Right lobe of liver (tissue), 6 donors: ENCODE measurements at regions not wholly inside any gene's neighbourhood (a gene's known extent, or its start where the extent isn't known, plus 50 kb on each side); places are given as distances from the start of the nearest gene placed in this dataset.
"Not testable (repeated sequence)": the region's sequence is repeated elsewhere in the genome, so short reads cannot be mapped to it uniquely, and the experiment has no call there.

Experiments
- ATAC-seq, 4 donors: fragments of 200-7000 bp; cut with Tn5 transposase; one replicate each; pipeline ENCODE4 v1.9.1; 2020; ENCODE audit warnings: mild to moderate bottlenecking in 4 of 4, moderate library complexity in 4 of 4
- DNase-seq, 3 donors: peaks; one replicate each; pipeline ENCODE4 v3.0.0-alpha.2; 2020
- H3K27ac ChIP-seq, 3 donors: fragments of 200-600 bp; one replicate each; pipeline ENCODE4 v1.8.0; 2022
- H3K27me3 ChIP-seq, 2 donors: fragments of 200-600 bp; one replicate each; pipeline ENCODE4 v1.8.0; 2022
- H3K36me3 ChIP-seq, 4 donors: fragments of 200-600 bp; sonication (generic) in 1 of 4; one replicate each; pipeline versions ENCODE4 v1.5.1 to v1.8.0; 2017 to 2022; ENCODE audit warnings: control low read depth in 1 of 4
- H3K4me1 ChIP-seq, 4 donors: fragments of 200-600 bp; sonication (generic) in 1 of 4; one replicate each; pipeline versions ENCODE4 v1.5.1 to v1.8.0; 2017 to 2022; ENCODE audit warnings: control low read depth in 1 of 4
- H3K4me3 ChIP-seq, 3 donors: fragments of 200-600 bp; one replicate each; pipeline ENCODE4 v1.8.0; 2022
- H3K9me3 ChIP-seq, 4 donors: fragments of 200-600 bp; sonication (generic) in 1 of 4; one replicate each; pipeline versions ENCODE4 v1.5.1 to v1.8.0; 2017 to 2022; ENCODE audit warnings: control low read depth in 1 of 4
- CTCF ChIP-seq, 4 donors: fragments of 200-600 bp in 3 of 4; fragments of 450-650 bp in 1 of 4; IDR thresholded peaks; one replicate each; pipeline versions ENCODE4 v1.5.1 to v1.8.0; 2016 to 2022; ENCODE audit warnings: antibody characterized with exemption in 4 of 4, mild to moderate bottlenecking in 2 of 4
- POLR2A ChIP-seq: fragments of 450-650 bp; IDR thresholded peaks from one replicate; pipeline ENCODE4 v1.6.1; 2017; ENCODE audit warnings: antibody characterized with exemption, mild to moderate bottlenecking
- WGBS: methylation state at CpG from one replicate; pipeline ENCODE4 v1.1.6; 2018; ENCODE audit warnings: low coverage, low lambda C conversion rate; ENCODE audit not compliant: insufficient coverage; ENCODE audit errors: missing lambda C conversion rate; 5-methylcytosine and 5-hydroxymethylcytosine counted together
- intact Hi-C, 2 donors: fragments of 100-400 bp; cut with DNase I; formaldehyde crosslinking; loops; one replicate each; pipeline versions ENCODE4 v1.11.2 to v1.14.1; 2022
- donor health status: DM: no; HTN: yes; CAD: no.
- donor health status: DM: no; HTN: no; CAD: no.
- donor health status: DM: no; HTN: no; CAD: no.
- donor health status: DM: no; HTN: yes; CAD: no.
- donor health status: DM: no; HTN: yes; CAD: no.

- no peak overlapping the region for H3K4me3 ChIP-seq
- no peaks in the 10 kb centered on the region for H3K4me1 ChIP-seq
- H3K27me3 ChIP-seq = no peaks in the 10 kb centered on the region
- intact Hi-C loops = no loop called here
- no peak for ATAC-seq
- H3K9me3 ChIP-seq = no peaks in the 10 kb centered on the region
- H3K27ac ChIP-seq = no peak overlapping the region
- no peaks in the 10 kb centered on the region for H3K36me3 ChIP-seq
- 69% methylated on average over 1 of the region's 1 CpG for WGBS
- no peak for DNase-seq
- TF ChIP-seq POLR2A (no peak), CTCF (IDR thresholded peaks at IDR 0.05) (no peak)
Observed at GRCh38 chr3:105293441-105293840, 73.3 kb upstream of the ALCAM start.

- not testable (repeated sequence) for DNase-seq
Observed at GRCh38 chr3:105296182-105296822, 70.4 kb upstream of the ALCAM start.

GRCh38 chr3:105304487-105304886 is 62.2 kb upstream of the ALCAM start:
- WGBS = 80% methylated on average over 1 of the region's 1 CpG
- DNase-seq (no peak), ATAC-seq (no peak)
- no peaks in the 10 kb centered on the region for H3K4me1 ChIP-seq
- intact Hi-C loops = no loop called here
- no peaks in the 10 kb centered on the region for H3K36me3 ChIP-seq
- no peak overlapping the region for H3K27ac ChIP-seq
- TF ChIP-seq CTCF (IDR thresholded peaks at IDR 0.05) (no peak), POLR2A (no peak)
- H3K27me3 ChIP-seq = no peaks in the 10 kb centered on the region
- no peaks in the 10 kb centered on the region for H3K9me3 ChIP-seq
- H3K4me3 ChIP-seq = no peak overlapping the region

More at GRCh38 chr3:105296182-105296822, 70.4 kb upstream of the ALCAM start:
- H3K9me3 ChIP-seq, H3K36me3 ChIP-seq, H3K4me3 ChIP-seq, ATAC-seq, H3K27me3 ChIP-seq, H3K4me1 ChIP-seq, intact Hi-C loops, H3K27ac ChIP-seq: not testable (repeated sequence)
- 83% methylated on average over 1 of the region's 28 CpGs for WGBS

- Histone ChIP-seq H3K27me3 (no peaks in the 10 kb centered on the region), H3K27ac (no peak overlapping the region), H3K4me3 (no peak overlapping the region), H3K36me3 (no peaks in the 10 kb centered on the region), H3K4me1 (no peaks in the 10 kb centered on the region), H3K9me3 (no peaks in the 10 kb centered on the region)
- WGBS = 32% methylated on average over 1 of the region's 1 CpG
- intact Hi-C loops = no loop called here
- ATAC-seq = no peak
- TF ChIP-seq CTCF (IDR thresholded peaks at IDR 0.05) (no peak), POLR2A (no peak)
- no peak for DNase-seq
Observed at GRCh38 chr3:105315144-105315543, 51.6 kb upstream of the ALCAM start.

- Histone ChIP-seq H3K4me1 (no peaks in the 10 kb centered on the region), H3K27ac (no peak overlapping the region), H3K36me3 (no peaks in the 10 kb centered on the region), H3K27me3 (no peaks in the 10 kb centered on the region), H3K9me3 (no peaks in the 10 kb centered on the region), H3K4me3 (no peak overlapping the region)
- TF ChIP-seq POLR2A (no peak), CTCF (IDR thresholded peaks at IDR 0.05) (no peak)
- DNase-seq = no peak
- no peak for ATAC-seq
- intact Hi-C loops = no loop called here
- 74% methylated on average over 3 of the region's 3 CpGs for WGBS
Observed at GRCh38 chr3:105315815-105316214, 50.9 kb upstream of the ALCAM start.
